Effector CD8-positive, alpha-beta T cell (primary cell): ENCODE measurements at regions not wholly inside any gene's neighbourhood (a gene's known extent, or its start where the extent isn't known, plus 50 kb on each side); places are given as distances from the start of the nearest gene placed in this dataset.

ENCODE experiments used
- DNase-seq: peaks from one replicate; lab custom pipeline; 2025; lab: John Stamatoyannopoulos, UW

DNA sequence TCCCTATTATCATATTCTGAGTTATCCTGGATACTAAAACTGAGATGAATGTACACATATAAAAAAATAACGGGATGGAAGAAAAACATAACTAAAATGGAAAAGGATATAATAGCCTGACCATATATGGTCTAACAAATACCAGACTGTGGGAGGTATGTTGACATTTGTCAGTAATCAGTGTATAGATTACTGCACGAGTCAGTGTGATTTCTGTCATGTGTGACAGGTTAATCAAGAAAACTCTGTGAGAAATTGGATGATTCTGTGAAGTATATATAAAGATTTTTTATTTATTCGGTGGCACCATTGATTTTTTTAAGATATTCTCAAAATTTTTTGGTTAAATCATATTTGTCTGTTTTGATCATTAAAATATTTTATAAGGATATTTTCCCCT is 547.3 kb upstream of the B3GALT2 start:
- no peak for DNase-seq

DNA sequence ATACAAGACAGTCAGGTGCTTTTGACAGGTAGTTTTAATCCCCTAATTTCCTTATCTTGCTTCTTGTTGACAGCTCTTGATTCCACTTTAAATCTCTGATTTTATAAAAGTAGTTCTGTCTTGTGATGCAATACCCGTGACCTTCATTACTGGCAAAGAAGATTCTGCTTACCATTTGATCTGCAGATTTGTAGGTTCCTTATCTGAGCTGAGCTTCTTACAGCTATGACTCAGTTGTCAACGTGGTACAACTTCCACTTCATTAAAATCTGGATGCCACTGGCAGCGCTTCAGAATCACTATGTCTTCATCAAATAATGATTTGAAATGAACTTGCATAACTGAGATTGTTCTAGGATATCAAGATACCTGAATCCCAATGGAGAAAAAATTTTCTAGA is 543.6 kb upstream of the B3GALT2 start:
- DNase-seq, result no peak

DNA sequence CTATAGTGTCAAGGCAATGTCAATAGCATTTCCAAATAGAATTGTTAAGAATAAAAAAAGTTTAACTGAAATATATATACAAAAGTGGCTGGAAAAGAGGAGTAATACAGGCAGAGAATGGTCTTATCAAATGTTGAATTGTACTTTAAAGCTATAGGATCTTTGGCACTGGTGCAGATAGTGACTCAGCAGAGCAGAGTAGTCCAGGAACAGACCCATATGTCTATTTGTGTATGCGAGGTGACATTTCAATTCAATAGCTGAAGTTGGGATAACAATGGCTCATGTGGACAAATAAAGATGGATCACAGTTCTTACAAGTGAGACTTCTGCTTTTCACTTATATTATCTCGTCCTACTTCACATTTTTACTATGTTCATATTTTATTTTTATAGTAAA is 543.0 kb upstream of the B3GALT2 start:
- no peak for DNase-seq

DNA sequence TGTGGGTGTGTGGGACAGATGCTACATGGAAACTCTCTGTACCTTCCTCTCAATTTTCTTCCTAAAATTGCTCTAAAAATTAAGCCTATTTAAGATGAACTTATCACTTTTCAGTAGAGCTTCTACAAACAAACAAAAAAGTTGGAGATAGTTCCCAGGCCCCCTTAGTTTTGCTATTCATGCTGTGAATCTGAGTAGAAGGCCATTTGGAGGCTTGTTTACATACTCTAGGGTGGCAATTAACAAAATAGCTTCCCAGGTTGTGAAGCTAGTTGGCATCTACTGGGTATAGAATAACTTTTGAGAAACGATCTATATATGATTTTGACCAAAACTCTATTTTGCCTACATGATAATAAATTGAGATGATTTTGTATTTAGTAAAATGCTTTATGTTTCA is 541.4 kb upstream of the B3GALT2 start:
- no peak for DNase-seq

DNA sequence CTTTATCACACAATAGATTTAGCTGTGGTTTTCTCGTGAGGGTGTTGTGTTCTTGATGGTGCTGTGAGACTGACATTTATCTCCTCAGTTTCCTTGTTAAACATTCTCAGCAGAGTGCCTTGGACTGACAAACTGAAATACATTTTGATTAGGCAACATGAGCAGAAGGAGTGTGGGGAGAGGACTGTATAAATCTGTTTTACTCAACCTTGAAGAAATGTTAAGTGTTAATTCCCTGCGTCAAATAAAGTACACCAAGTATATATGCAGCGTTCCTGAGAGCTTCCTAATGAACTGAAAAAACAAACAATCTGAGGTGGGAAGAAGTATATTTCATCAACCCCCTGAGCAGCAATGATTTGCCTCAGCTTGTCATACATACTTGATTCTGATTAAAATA is 540.3 kb upstream of the B3GALT2 start:
- DNase-seq, result no peak

GRCh38 chr1:193712392-193712791 is 526.0 kb upstream of the B3GALT2 start:
- DNase-seq, result no peak

- no peak for DNase-seq
Measured at GRCh38 chr1:193709607-193710006, 523.2 kb upstream of the B3GALT2 start.

GRCh38 chr1:193707271-193708021 is 521.0 kb upstream of the B3GALT2 start:
- no peak for DNase-seq

DNA sequence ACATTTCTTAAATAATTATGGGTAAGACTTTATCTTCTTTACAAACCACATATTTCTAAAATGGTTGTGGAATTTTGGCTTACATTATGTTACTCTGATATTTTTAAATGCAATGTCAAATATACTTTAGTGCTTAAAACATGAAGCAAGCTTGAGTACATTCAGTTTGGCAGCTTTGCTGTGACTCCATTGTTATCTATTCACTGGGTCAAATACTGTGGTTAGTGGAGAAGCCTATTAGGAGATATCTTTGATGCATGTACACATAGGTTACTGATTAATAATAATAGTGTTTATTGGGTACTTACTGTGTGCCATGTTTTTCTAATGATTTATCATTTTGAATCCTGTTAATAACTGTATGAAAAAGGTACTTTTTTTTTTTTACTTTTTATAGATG is 520.4 kb upstream of the B3GALT2 start:
- no peak for DNase-seq

GRCh38 chr1:193705554-193705981 is 519.2 kb upstream of the B3GALT2 start:
- DNase-seq, result no peak

GRCh38 chr1:193703655-193704054 is 517.2 kb upstream of the B3GALT2 start:
- DNase-seq, result no peak

DNA sequence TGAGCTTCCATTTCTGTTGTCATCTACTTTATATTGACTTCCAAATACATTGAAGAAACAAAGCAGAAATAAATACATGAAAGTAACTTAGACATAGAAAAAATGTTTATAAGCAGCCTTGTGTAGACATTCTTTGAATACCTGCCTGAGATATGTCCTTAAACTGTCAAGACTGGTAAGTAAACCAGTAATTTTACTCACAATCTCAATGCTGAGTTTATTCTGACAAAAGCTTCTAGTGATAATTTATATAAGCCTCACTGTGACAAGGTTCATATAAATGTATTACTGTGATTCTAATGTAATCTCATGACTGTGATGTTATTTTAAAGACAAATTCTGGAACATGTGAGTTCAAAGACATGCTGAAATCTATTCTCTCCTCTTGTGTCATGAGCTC is 516.7 kb upstream of the B3GALT2 start:
- no peak for DNase-seq

DNA sequence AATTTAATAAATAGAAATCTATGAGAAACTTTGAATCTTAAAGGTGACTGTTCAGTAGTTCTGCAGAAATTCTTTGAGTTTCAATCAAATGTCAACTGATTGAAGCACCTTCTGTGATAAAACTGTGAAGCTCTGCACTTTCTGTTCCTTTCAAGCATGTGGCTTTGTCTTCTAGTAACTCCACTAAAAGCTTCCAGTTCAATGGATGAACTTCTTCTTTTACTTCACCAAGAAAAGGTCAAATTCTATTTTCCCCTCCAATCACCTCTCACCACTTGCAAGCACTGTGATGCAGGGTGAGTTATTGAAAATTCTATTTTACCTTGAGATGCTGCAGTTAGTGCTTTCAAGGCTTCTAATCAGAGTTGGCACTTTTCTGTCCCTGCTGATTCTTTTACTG is 515.3 kb upstream of the B3GALT2 start:
- no peak for DNase-seq

- DNase-seq, result no peak
Measured at GRCh38 chr1:193700710-193701355, 514.4 kb upstream of the B3GALT2 start.

DNA sequence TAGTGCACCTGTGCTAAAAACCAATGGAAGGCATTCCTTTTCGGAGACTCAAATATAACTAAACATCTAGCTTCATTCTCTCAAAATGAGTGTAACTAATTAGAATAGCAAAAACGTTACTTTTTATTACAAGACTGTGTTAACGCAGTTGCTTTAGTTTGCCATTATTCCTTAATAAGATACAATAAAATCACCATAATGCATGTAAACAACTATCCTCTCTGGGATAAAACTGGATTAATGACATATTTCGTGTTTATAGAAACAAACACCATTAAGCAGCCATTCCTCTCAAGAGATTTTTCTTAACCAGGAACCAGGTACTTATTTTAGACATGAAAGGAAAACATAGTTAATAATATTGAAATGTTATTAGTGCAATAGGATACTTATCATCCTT is 512.8 kb upstream of the B3GALT2 start:
- no peak for DNase-seq

DNA sequence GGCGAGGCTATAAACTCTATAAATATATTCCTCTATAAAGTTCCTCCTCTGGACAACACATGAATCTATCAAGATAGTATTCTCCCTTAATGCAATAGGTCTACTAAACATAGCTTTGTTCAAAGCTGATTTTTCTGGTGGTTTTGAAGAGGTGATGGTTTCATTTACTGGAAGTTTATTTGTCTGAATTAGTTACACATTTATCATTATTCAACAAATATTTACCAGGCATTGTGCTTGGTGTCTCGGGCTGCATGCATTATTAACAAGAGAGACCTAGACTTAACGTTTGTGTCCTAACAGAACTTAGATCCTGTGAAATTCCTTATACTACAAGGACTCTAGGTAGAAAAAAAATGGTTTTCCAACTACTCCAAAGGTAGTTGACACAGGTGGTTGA is 511.4 kb upstream of the B3GALT2 start:
- DNase-seq, result no peak

GRCh38 chr1:193697115-193697762 is 510.8 kb upstream of the B3GALT2 start:
- no peak for DNase-seq

DNA sequence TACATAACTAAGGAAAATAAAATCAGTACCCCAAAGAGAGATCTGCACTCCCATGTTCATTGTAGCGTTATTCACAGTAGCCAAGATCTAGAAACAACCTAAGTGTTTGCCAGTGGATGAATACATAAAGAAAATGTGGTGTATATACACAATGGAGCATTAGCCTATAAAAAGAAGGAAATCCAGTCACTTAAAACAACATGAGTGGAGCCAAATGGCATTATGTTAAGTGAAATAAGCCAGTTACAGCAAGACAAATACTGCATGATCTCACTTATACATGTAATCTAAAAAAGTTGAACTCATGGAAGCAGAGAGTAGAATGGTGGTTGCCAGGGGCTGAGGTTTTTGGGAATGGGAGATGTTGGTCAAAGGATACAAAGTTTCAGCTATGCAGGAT is 508.3 kb upstream of the B3GALT2 start:
- no peak for DNase-seq

- DNase-seq, result no peak
Measured at GRCh38 chr1:193685986-193686385, 499.6 kb upstream of the B3GALT2 start.

- no peak for DNase-seq
Measured at GRCh38 chr1:193681422-193681821, 495.0 kb upstream of the B3GALT2 start.

- DNase-seq, result no peak
Measured at GRCh38 chr1:193680924-193681316, 494.5 kb upstream of the B3GALT2 start.

DNA sequence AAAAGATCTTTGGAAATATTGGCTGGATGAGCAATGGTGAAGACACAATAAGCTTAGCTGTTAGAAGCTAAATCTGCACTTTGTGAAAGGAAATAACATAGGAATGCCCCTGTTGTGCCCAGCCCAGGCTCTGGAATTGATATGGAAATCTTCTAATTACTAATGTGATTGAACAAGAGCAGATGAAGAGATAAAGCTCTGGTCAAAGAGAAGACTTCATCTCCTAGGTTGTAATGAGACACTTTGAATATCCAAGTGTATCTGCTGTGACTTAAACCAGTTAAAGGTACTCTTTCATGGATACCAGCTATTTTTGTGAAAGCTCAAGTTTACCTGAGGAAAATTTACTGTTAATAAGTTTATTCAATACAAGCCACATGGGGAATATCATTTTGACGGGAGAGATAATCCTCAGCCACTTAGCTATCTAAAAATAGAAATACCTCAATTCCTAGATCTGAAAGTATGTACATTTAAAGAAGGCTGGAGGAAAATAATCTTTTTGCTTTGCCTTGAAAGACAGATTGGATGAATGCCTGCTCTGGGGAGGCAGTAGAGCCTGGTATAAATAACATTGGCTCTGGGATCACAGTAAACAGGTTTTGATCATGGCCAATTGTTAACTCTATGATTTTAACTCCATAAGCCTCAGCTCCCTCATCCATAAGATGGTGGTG is 494.0 kb upstream of the B3GALT2 start:
- DNase-seq, result no peak

- no peak for DNase-seq
Measured at GRCh38 chr1:193677874-193678273, 491.5 kb upstream of the B3GALT2 start.
